Fibroblast of villous mesenchyme (primary cell): ENCODE measurements at regions not wholly inside any gene's neighbourhood (a gene's known extent, or its start where the extent isn't known, plus 50 kb on each side); places are given as distances from the start of the nearest gene placed in this dataset.

Experiments
- DNase-seq: peaks from one replicate; pipeline ENCODE4 v3.0.0-alpha.2; 2010; ENCODE audit warnings: low read depth
- H3K4me3 ChIP-seq: 2 replicates; pipeline ENCODE4 v1.5.1; 2011; ENCODE audit warnings: low read depth, mild to moderate bottlenecking, low read length
- TF ChIP-seq, protein P1 (sequence below): IDR thresholded peaks from 2 replicates; pipeline ENCODE4 v1.5.1; 2012; ENCODE audit warnings: low read depth, mild to moderate bottlenecking, low read length; ENCODE audit not compliant: insufficient read depth

DNA sequence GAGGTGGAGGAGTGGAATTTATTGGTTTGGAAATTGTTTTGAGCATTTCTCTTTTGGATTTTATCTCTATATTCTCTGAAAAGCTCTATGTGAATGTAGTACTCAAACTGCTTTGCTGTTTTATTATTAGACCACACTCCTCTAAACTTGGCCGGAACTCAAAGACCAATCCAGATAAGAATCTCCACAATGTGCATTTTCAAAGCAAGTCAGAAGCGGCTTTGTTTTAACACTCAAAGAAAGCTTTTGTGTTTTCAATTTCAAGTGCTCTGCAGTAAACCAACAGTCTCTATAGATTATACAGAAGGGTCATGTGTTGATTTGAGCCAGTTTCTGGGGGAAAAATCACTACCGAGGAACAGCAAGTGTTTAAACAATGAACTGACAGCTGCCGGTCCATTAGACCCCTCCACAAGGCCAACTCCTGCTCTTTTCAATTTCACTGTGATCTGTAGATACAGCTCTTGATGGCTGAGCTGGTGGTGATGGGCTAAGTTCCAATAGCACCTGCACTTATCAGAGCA, 79.4 kb downstream of the FTHL17 start:
- DNase-seq, result peak; percentile 5
- no peak overlapping the region for H3K4me3 ChIP-seq
- TF ChIP-seq, protein P1, sequence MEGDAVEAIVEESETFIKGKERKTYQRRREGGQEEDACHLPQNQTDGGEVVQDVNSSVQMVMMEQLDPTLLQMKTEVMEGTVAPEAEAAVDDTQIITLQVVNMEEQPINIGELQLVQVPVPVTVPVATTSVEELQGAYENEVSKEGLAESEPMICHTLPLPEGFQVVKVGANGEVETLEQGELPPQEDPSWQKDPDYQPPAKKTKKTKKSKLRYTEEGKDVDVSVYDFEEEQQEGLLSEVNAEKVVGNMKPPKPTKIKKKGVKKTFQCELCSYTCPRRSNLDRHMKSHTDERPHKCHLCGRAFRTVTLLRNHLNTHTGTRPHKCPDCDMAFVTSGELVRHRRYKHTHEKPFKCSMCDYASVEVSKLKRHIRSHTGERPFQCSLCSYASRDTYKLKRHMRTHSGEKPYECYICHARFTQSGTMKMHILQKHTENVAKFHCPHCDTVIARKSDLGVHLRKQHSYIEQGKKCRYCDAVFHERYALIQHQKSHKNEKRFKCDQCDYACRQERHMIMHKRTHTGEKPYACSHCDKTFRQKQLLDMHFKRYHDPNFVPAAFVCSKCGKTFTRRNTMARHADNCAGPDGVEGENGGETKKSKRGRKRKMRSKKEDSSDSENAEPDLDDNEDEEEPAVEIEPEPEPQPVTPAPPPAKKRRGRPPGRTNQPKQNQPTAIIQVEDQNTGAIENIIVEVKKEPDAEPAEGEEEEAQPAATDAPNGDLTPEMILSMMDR, result no peak

DNA sequence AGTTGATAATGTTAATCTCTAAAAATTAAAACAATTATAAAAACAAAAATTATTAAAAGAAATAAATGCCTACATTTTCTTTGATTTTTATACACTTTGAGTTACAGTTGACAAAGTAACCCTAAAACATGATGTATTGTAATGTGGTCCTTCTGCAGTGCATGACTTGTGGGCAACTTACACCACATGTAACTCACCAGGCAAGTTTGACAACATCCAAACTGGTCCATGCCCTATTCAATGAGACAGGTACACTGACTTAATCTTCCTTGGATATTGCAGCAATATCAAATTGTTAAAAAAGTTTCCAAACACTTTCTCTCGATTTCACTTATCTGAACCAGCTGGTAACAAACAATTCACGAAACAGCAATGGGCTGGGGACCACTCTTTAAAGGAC, 81.5 kb downstream of the FTHL17 start:
- H3K4me3 ChIP-seq, result no peak overlapping the region
- no peak for DNase-seq
- TF ChIP-seq, protein P1, result no peak

DNA sequence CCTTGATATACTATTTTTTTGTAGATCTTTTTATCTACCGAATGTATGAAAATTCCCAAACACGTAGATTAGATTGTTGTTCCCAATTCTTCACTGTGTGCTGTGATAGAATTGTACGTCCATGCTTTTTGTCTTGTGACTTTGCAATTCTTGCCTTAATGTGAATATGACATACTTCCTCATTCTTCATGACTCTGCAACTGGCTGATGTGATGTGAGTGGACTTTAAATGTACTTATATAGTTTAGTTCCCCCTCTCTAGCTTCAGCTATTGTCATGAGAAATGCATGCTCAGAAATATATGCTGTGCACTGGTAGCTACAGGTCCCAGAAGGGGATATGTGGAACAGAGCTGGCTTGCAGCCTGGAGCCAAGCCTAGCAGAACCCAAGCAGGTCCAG, 89.4 kb downstream of the FTHL17 start:
- no peak overlapping the region for H3K4me3 ChIP-seq
- no peak for DNase-seq
- TF ChIP-seq, protein P1, result no peak

DNA sequence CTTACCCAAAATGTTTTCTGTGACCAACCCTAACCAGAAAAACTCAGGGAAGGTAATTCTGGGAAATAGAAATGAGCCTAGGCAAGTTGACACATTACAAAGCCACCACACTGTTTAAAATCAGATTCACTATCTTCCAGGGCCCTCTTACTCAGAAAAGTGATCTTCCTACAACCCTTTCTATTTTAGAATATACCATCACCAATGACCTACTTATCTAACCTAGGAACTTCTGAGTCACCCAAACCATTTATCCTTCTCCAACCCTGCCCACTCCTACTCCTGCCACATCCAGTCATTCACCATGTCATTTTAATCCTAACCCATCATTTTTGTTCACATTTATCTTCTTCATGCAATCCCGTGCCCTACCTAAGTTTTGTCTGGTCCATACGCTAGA, 89.9 kb downstream of the FTHL17 start:
- H3K4me3 ChIP-seq, result no peak overlapping the region
- TF ChIP-seq, protein P1, result no peak
- DNase-seq, result no peak

DNA sequence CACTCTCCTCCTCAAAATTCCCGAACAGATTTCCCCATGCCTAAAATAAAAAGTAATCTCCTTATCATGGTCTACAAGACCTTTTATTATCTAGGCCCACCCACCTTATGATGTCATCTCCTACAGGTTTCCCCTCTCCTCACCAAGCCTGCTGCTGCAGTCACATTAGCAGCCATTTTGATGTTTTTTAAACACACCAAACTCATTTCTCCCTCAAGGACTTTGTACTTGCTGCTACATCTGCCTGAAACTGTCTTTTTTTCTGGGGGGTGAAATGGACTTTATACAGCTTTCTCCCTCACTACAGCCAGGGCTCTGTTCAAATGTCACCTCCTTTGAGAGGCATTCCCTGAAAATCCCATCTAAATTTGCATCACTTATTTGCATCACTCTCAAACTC, 90.2 kb upstream of the TAB3 start:
- no peak overlapping the region for H3K4me3 ChIP-seq
- no peak for DNase-seq
- TF ChIP-seq, protein P1, result no peak

DNA sequence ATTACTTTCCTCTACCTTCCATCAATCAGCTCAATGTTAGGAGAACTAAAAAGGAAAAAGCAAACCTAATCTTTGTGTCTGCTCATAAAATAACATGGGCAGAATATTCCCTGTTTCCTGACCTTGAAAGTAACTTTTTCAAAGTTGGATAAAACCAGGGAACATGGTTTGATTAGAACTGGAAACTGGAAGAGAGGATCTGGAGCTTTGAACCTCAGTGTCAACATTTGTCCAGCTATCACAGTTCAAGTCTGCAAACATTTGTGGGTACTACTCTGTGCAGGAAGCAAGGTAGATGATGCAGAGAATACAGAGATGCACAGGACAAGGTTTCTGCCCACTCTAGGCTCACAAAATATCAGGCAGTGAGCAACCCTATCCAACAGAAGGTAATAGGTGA, 86.4 kb upstream of the TAB3 start:
- no peak overlapping the region for H3K4me3 ChIP-seq
- TF ChIP-seq, protein P1, result no peak
- no peak for DNase-seq

DNA sequence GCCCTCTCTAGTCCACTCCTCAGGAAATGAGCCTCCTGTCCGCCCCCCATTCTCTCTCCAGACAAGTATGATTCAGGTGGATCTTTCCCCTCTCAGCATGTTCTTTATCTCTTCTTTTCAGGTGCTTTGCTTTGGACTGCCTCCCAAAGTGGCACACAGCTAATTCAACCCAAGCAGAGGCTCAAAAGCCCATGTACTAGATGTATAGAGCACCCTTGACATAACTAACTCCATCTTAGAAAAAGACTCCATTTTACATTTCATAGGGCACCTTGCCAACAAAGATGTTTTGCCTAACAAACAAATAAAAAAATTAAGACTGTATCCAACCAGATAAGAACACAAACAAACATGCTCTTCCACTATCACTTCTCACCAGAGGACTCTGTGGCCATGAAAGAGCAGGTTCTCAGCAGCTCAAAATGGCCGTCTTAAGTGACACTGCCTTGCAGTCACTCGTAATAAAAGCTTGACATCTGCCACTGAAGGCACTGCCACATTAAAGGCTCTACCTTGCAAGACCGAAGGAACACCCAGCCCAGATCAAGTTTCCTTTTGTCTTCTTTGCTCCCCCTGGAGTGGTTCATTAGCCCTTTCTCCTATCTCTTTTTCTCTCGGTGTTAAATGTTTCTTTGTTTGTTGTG, 84.9 kb upstream of the TAB3 start:
- H3K4me3 ChIP-seq, result no peak overlapping the region
- no peak for DNase-seq
- TF ChIP-seq, protein P1, result no peak
